ENCODE measurements at regions not wholly inside any gene's neighbourhood (a gene's known extent, or its start where the extent isn't known, plus 50 kb on each side); places are given as distances from the start of the nearest gene placed in this dataset.

DNA sequence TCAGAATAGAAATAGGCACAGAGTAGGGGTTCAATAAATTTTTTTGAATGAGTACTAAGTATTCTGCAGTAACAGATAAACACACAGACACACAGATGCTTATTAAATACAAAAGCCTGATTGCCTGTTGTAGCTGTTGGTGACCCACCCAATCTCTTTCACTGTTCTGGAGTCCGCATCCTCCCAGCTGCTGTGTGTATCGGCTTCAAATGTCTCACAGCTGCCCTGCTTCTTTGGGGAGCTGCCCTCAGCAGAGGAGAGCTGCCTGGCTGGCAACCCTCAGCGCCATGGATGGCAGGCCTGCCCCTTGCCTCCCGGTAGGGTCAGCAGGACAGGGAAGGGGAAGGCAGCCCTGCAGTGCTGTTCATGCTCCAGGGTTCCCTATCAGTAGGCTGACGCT lies 50.5 kb upstream of the PRNP start:
- Histone ChIP-seq H3K4me3 (replicated peaks in 1 of 4; ENCODE audit: control extremely low read depth in 1 of 4, insufficient read depth in 1 of 4, low read depth in 3 of 4, low read length in 4 of 4) (no peak overlapping the region), H3K4me1 (ENCODE audit: control insufficient read depth, extremely low read depth, insufficient read depth, low read length) (no peaks in the 10 kb centered on the region), H3K79me2 (ENCODE audit: control insufficient read depth, insufficient read depth, low read length) (no peaks in the 10 kb centered on the region), H3K36me3 (ENCODE audit: control insufficient read depth, insufficient read depth, low read length) (no peaks in the 10 kb centered on the region), H4K20me1 (ENCODE audit: control insufficient read depth, extremely low read depth, insufficient read depth, low read length) (no peaks in the 10 kb centered on the region), H3K27me3 (ENCODE audit: control insufficient read depth, insufficient read depth, low read length) (no peaks in the 10 kb centered on the region), H3K4me2 (ENCODE audit: extremely low read depth, insufficient read depth, low read length) (no peak overlapping the region), H3K9ac (ENCODE audit: insufficient read depth, low read length) (no peak overlapping the region), H2AFZ (ENCODE audit: low read length) (no peak overlapping the region), H3K27ac (ENCODE audit: insufficient read depth, low read length) (no peak overlapping the region), H3K9me3 (ENCODE audit: control insufficient read depth, insufficient read depth, low read depth, low read length) (no peaks in the 10 kb centered on the region)
- TF ChIP-seq, protein P1, sequence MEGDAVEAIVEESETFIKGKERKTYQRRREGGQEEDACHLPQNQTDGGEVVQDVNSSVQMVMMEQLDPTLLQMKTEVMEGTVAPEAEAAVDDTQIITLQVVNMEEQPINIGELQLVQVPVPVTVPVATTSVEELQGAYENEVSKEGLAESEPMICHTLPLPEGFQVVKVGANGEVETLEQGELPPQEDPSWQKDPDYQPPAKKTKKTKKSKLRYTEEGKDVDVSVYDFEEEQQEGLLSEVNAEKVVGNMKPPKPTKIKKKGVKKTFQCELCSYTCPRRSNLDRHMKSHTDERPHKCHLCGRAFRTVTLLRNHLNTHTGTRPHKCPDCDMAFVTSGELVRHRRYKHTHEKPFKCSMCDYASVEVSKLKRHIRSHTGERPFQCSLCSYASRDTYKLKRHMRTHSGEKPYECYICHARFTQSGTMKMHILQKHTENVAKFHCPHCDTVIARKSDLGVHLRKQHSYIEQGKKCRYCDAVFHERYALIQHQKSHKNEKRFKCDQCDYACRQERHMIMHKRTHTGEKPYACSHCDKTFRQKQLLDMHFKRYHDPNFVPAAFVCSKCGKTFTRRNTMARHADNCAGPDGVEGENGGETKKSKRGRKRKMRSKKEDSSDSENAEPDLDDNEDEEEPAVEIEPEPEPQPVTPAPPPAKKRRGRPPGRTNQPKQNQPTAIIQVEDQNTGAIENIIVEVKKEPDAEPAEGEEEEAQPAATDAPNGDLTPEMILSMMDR (conservative IDR thresholded peaks at IDR 0.05 in 1 of 2, IDR thresholded peaks at IDR 0.05 in 1 of 2; ENCODE audit: low read depth in 1 of 2, low read length in 2 of 2), result no peak
- TF ChIP-seq EZH2 (IDR thresholded peaks at IDR 0.05; ENCODE audit: low read length, missing control alignments), result no peak
- DNase-seq (ENCODE audit: low read depth in 2 of 2), result no peak

DNA sequence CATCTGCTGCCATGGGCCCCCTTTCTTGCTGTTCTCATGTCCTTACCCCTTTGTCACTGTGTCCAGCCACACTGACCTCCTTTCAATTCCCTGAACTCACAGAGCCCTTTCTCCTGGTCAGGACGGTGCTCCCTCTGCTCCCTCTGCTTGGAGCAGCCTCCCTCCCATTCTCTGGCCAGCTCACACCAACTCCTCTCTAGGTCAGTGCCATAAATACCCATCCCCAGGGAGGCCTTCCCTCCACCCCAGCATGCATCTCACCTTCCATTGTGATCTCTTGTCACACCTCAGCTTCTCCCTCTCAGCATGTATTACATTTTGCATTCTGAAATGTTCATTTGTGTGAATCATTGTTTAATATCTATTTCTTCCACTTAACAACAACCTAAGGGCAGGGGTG lies 50.9 kb upstream of the PRNP start:
- no peak overlapping the region for H2AFZ ChIP-seq (ENCODE audit: low read length)
- TF ChIP-seq EZH2 (IDR thresholded peaks at IDR 0.05; ENCODE audit: low read length, missing control alignments), result no peak
- TF ChIP-seq, protein P1 (conservative IDR thresholded peaks at IDR 0.05 in 1 of 2, IDR thresholded peaks at IDR 0.05 in 1 of 2; ENCODE audit: low read depth in 1 of 2, low read length in 2 of 2), result no peak
- no peak overlapping the region for H3K9ac ChIP-seq (ENCODE audit: insufficient read depth, low read length)
- no peak overlapping the region for H3K27ac ChIP-seq (ENCODE audit: insufficient read depth, low read length)
- H3K4me3 ChIP-seq (replicated peaks in 1 of 4; ENCODE audit: control extremely low read depth in 1 of 4, insufficient read depth in 1 of 4, low read depth in 3 of 4, low read length in 4 of 4), result no peak overlapping the region
- H3K27me3 ChIP-seq (ENCODE audit: control insufficient read depth, insufficient read depth, low read length), result no peaks in the 10 kb centered on the region
- H3K79me2 ChIP-seq (ENCODE audit: control insufficient read depth, insufficient read depth, low read length), result no peaks in the 10 kb centered on the region
- H3K4me1 ChIP-seq (ENCODE audit: control insufficient read depth, extremely low read depth, insufficient read depth, low read length), result no peaks in the 10 kb centered on the region
- no peaks in the 10 kb centered on the region for H4K20me1 ChIP-seq (ENCODE audit: control insufficient read depth, extremely low read depth, insufficient read depth, low read length)
- no peak for DNase-seq (ENCODE audit: low read depth in 2 of 2)
- no peaks in the 10 kb centered on the region for H3K9me3 ChIP-seq (ENCODE audit: control insufficient read depth, insufficient read depth, low read depth, low read length)
- no peaks in the 10 kb centered on the region for H3K36me3 ChIP-seq (ENCODE audit: control insufficient read depth, insufficient read depth, low read length)
- no peak overlapping the region for H3K4me2 ChIP-seq (ENCODE audit: extremely low read depth, insufficient read depth, low read length)

DNA sequence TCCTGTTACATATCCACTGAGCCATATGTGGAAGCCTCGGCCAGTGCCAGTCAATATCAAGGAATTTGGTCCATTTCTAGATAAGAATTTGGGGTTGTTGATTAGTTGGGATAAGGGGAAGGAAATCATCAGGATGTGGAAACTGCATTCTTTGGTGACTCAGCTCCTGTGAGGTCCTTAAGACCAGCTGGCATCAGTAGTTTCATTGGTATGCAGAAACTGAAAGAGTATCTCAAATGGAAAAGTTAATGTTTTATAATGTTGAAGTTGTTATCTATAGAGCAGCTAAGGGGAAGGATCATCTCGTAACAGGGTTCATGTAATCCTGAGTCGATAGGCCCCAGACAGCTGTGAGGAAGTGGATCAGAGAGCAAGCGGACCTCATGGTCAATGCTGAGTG lies 52.5 kb upstream of the PRNP start:
- H3K4me2 ChIP-seq (ENCODE audit: extremely low read depth, insufficient read depth, low read length), result no peak overlapping the region
- no peaks in the 10 kb centered on the region for H3K79me2 ChIP-seq (ENCODE audit: control insufficient read depth, insufficient read depth, low read length)
- H3K9me3 ChIP-seq (ENCODE audit: control insufficient read depth, insufficient read depth, low read depth, low read length), result no peaks in the 10 kb centered on the region
- H3K36me3 ChIP-seq (ENCODE audit: control insufficient read depth, insufficient read depth, low read length), result no peaks in the 10 kb centered on the region
- H2AFZ ChIP-seq (ENCODE audit: low read length), result no peak overlapping the region
- no peaks in the 10 kb centered on the region for H3K4me1 ChIP-seq (ENCODE audit: control insufficient read depth, extremely low read depth, insufficient read depth, low read length)
- no peak overlapping the region for H3K4me3 ChIP-seq (replicated peaks in 1 of 4; ENCODE audit: control extremely low read depth in 1 of 4, insufficient read depth in 1 of 4, low read depth in 3 of 4, low read length in 4 of 4)
- H3K27me3 ChIP-seq (ENCODE audit: control insufficient read depth, insufficient read depth, low read length), result no peaks in the 10 kb centered on the region
- H3K27ac ChIP-seq (ENCODE audit: insufficient read depth, low read length), result peak overlapping the region; percentile 1
- H3K9ac ChIP-seq (ENCODE audit: insufficient read depth, low read length), result no peak overlapping the region
- H4K20me1 ChIP-seq (ENCODE audit: control insufficient read depth, extremely low read depth, insufficient read depth, low read length), result no peaks in the 10 kb centered on the region
- peak; percentile 81 to 97 for DNase-seq (ENCODE audit: low read depth in 2 of 2)
- TF ChIP-seq, protein P1 (conservative IDR thresholded peaks at IDR 0.05 in 1 of 2, IDR thresholded peaks at IDR 0.05 in 1 of 2; ENCODE audit: low read depth in 1 of 2, low read length in 2 of 2), result no peak
- no peak for TF ChIP-seq EZH2 (IDR thresholded peaks at IDR 0.05; ENCODE audit: low read length, missing control alignments)

Measured in fibroblast of lung (primary cell).